Neural progenitor cell (in vitro differentiated cells): ENCODE measurements at regions not wholly inside any gene's neighbourhood (a gene's known extent, or its start where the extent isn't known, plus 50 kb on each side); places are given as distances from the start of the nearest gene placed in this dataset.

Source experiments
- DNase-seq: peaks from one replicate; pipeline ENCODE4 v3.0.0-alpha.2; 2016; ENCODE audit warnings: low spot score
- H2AFZ ChIP-seq: fragments of 200-600 bp; sonication (generic); replicated peaks from 2 replicates; pipeline ENCODE4 v1.6.1; 2016; ENCODE audit warnings: antibody characterized with exemption
- H3F3A ChIP-seq: fragments of 200-600 bp; sonication (generic); 2 replicates; pipeline ENCODE4 v1.6.1; 2016; ENCODE audit warnings: antibody characterized with exemption, low read depth
- H3K27ac ChIP-seq: fragments of 200-600 bp; sonication (generic); 2 replicates; pipeline ENCODE4 v1.5.1; 2016; ENCODE audit warnings: mild to moderate bottlenecking
- H3K27me3 ChIP-seq: fragments of 200-600 bp; sonication (generic); 2 replicates; pipeline ENCODE4 v1.6.1; 2016; ENCODE audit warnings: mild to moderate bottlenecking, moderate library complexity
- H3K36me3 ChIP-seq: fragments of 200-600 bp; sonication (generic); 2 replicates; pipeline ENCODE4 v1.5.1; 2016
- H3K4me1 ChIP-seq: fragments of 200-600 bp; sonication (generic); 2 replicates; pipeline ENCODE4 v1.6.1; 2016; ENCODE audit warnings: mixed run types
- H3K4me2 ChIP-seq: fragments of 200-600 bp; sonication (generic); 2 replicates; pipeline ENCODE4 v1.6.1; 2016
- H3K4me3 ChIP-seq: fragments of 200-600 bp; sonication (generic); 2 replicates; pipeline ENCODE4 v1.5.1; 2016
- H3K79me2 ChIP-seq: fragments of 200-600 bp; sonication (generic); 2 replicates; pipeline ENCODE4 v1.6.1; 2016; ENCODE audit warnings: low read depth
- H3K9ac ChIP-seq: fragments of 200-600 bp; sonication (generic); 2 replicates; pipeline ENCODE4 v1.6.1; 2016
- H3K9me3 ChIP-seq: fragments of 200-600 bp; sonication (generic); 2 replicates; pipeline ENCODE4 v1.5.1; 2016; ENCODE audit warnings: low read depth
- H4K20me1 ChIP-seq: fragments of 200-600 bp; sonication (generic); 2 replicates; pipeline ENCODE4 v1.6.1; 2016; ENCODE audit warnings: low read depth
- H3K27ac Mint-ChIP-seq: 3 replicates; pipeline ENCODE4 v1.8.0; 2021; ENCODE audit warnings: mixed read lengths
- H3K27me3 Mint-ChIP-seq: 2 replicates; pipeline ENCODE4 v1.8.0; 2022; ENCODE audit warnings: low read depth, mild to moderate bottlenecking, inconsistent platforms, moderate library complexity, mixed read lengths; ENCODE audit not compliant: insufficient read depth
- H3K36me3 Mint-ChIP-seq: 3 replicates; pipeline ENCODE4 v1.8.0; 2021; ENCODE audit warnings: mixed read lengths
- H3K4me1 Mint-ChIP-seq: 3 replicates; pipeline ENCODE4 v1.8.0; 2021; ENCODE audit warnings: mixed read lengths
- H3K4me3 Mint-ChIP-seq: 3 replicates; pipeline ENCODE4 v1.8.0; 2021; ENCODE audit warnings: mild to moderate bottlenecking, moderate library complexity, mixed read lengths
- H3K9me3 Mint-ChIP-seq: 3 replicates; pipeline ENCODE4 v1.8.0; 2020; ENCODE audit warnings: mixed read lengths
- EZH2 ChIP-seq: fragments of 200-600 bp; sonication (generic); IDR thresholded peaks from 2 replicates; pipeline ENCODE4 v1.6.1; 2017; ENCODE audit warnings: antibody characterized with exemption, mild to moderate bottlenecking, moderate library complexity
- EZH2phosphoT487 ChIP-seq: fragments of 200-600 bp; sonication (generic); IDR thresholded peaks from 2 replicates; pipeline ENCODE4 v1.6.1; 2017; ENCODE audit warnings: antibody characterized with exemption
- TF ChIP-seq, protein P1 (sequence below): fragments of 200-600 bp; sonication (generic); IDR thresholded peaks from 2 replicates; pipeline ENCODE4 v1.5.1; 2017; ENCODE audit warnings: antibody characterized with exemption, mild to moderate bottlenecking

DNA sequence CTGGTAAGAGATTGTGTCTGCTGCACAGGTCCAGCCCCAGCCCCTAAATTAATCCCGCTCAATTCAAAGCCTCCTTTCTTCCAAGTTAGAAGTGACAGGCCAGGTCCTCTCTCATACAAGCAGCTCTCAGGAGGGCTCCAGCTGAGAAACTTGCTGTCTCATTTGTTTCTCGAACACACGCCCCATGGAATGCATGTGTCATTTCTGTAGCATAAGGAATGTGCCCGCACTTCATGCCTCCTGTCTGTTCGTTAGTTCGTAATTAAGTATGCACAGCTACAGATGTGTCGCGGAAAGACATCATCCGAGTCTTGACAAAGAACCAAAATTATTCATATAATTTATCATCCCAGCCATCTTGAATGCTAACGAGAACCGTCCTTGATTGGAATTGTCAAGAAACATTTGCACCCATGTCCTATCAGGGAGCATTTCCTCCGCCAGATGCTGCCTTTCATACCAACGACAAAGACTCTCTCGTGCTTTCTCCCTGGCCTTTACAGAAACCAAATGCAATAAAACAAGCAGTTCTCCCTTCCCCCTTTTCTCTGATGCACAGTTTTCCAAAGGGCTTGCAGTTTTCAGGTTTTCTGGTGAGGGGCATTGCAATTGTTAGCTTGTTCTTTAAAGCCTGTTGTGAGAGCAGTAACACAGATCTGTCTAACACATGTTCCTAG lies 133.5 kb downstream of the UQCRFS1 start:
- Mint-ChIP-seq H3K9me3 (no peaks in the 10 kb centered on the region), H3K4me1 (peaks cover 29% of the 10 kb centered on the region), H3K4me3 (no peak overlapping the region), H3K27me3 (no peaks in the 10 kb centered on the region), H3K27ac (peak overlapping the region; percentile 2), H3K36me3 (no peaks in the 10 kb centered on the region)
- H3K27me3 ChIP-seq: no peaks in the 10 kb centered on the region
- DNase-seq: peak; percentile 46
- H4K20me1 ChIP-seq: no peaks in the 10 kb centered on the region
- TF ChIP-seq EZH2phosphoT487: no peak
- TF ChIP-seq, protein P1, sequence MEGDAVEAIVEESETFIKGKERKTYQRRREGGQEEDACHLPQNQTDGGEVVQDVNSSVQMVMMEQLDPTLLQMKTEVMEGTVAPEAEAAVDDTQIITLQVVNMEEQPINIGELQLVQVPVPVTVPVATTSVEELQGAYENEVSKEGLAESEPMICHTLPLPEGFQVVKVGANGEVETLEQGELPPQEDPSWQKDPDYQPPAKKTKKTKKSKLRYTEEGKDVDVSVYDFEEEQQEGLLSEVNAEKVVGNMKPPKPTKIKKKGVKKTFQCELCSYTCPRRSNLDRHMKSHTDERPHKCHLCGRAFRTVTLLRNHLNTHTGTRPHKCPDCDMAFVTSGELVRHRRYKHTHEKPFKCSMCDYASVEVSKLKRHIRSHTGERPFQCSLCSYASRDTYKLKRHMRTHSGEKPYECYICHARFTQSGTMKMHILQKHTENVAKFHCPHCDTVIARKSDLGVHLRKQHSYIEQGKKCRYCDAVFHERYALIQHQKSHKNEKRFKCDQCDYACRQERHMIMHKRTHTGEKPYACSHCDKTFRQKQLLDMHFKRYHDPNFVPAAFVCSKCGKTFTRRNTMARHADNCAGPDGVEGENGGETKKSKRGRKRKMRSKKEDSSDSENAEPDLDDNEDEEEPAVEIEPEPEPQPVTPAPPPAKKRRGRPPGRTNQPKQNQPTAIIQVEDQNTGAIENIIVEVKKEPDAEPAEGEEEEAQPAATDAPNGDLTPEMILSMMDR: no peak
- TF ChIP-seq EZH2: no peak
- peaks cover 30% of the 10 kb centered on the region for H3K4me1 ChIP-seq
- peak overlapping the region; percentile 94 for H2AFZ ChIP-seq
- H3K9ac ChIP-seq: no peak overlapping the region
- no peaks in the 10 kb centered on the region for H3K36me3 ChIP-seq
- H3K4me3 ChIP-seq: no peak overlapping the region
- H3K4me2 ChIP-seq: peak overlapping the region; percentile 55
- no peaks in the 10 kb centered on the region for H3K79me2 ChIP-seq
- no peaks in the 10 kb centered on the region for H3F3A ChIP-seq
- H3K9me3 ChIP-seq: no peaks in the 10 kb centered on the region
- H3K27ac ChIP-seq: no peak overlapping the region

- Mint-ChIP-seq H3K27ac (no peak overlapping the region), H3K36me3 (no peaks in the 10 kb centered on the region)
- no peaks in the 10 kb centered on the region for H3K9me3 ChIP-seq
Observed at GRCh38 chr19:29076963-29077362, 136.0 kb downstream of the UQCRFS1 start.

DNA sequence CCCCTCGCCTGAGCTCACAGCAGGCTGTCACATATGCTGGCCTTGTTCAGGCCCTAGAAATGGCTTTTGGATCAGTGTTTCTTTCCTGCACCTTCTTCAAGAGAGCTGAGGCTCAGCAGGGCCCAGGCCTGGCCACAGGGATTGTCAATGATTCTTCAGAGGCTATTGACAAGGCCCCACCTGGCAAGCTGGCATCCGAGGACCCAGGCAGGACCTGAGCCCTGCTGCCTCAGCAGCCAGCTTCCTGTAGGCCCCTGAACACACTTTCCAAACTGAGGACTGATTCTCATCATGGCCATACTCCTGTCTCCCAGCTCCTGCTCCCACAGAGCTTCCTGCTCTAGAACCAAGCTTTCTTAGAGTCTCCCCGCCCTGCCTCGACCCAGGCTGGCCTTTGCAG lies 136.8 kb downstream of the UQCRFS1 start:
- Histone ChIP-seq H3K36me3 (no peaks in the 10 kb centered on the region), H3K27ac (no peak overlapping the region), H3K27me3 (no peaks in the 10 kb centered on the region), H3K4me3 (no peak overlapping the region), H3F3A (no peaks in the 10 kb centered on the region), H2AFZ (no peak overlapping the region), H4K20me1 (no peaks in the 10 kb centered on the region), H3K4me1 (peaks cover 30% of the 10 kb centered on the region), H3K79me2 (no peaks in the 10 kb centered on the region), H3K9ac (no peak overlapping the region), H3K4me2 (no peak overlapping the region), H3K9me3 (no peaks in the 10 kb centered on the region)
- H3K9me3 Mint-ChIP-seq: no peaks in the 10 kb centered on the region
- peaks cover 41% of the 10 kb centered on the region for H3K4me1 Mint-ChIP-seq
- H3K4me3 Mint-ChIP-seq: no peak overlapping the region
- TF ChIP-seq EZH2 (no peak), EZH2phosphoT487 (no peak)
- TF ChIP-seq, protein P1: no peak
- H3K27me3 Mint-ChIP-seq: peaks cover 2% of the 10 kb centered on the region
- DNase-seq: no peak
- no peaks in the 10 kb centered on the region for H3K36me3 Mint-ChIP-seq
- peak overlapping the region; percentile 87 for H3K27ac Mint-ChIP-seq

More at GRCh38 chr19:29076963-29077362, 136.0 kb downstream of the UQCRFS1 start:
- H3K4me2 ChIP-seq: no peak overlapping the region
- DNase-seq: no peak
- TF ChIP-seq EZH2phosphoT487 (no peak), EZH2 (no peak)
- TF ChIP-seq, protein P1: no peak
- H3K4me1 ChIP-seq: peaks cover 30% of the 10 kb centered on the region
- H3K27ac ChIP-seq: no peak overlapping the region
- H3F3A ChIP-seq: no peaks in the 10 kb centered on the region
- Mint-ChIP-seq H3K4me1 (peaks cover 41% of the 10 kb centered on the region), H3K9me3 (no peaks in the 10 kb centered on the region), H3K4me3 (no peak overlapping the region), H3K27me3 (peaks cover 2% of the 10 kb centered on the region)
- H3K79me2 ChIP-seq: no peaks in the 10 kb centered on the region
- no peaks in the 10 kb centered on the region for H3K36me3 ChIP-seq
- H4K20me1 ChIP-seq: no peaks in the 10 kb centered on the region
- H3K4me3 ChIP-seq: no peak overlapping the region
- H3K27me3 ChIP-seq: no peaks in the 10 kb centered on the region
- no peak overlapping the region for H3K9ac ChIP-seq
- H2AFZ ChIP-seq: no peak overlapping the region
